A204.1 (cell line): ENCODE measurements at regions not wholly inside any gene's neighbourhood (a gene's known extent, or its start where the extent isn't known, plus 50 kb on each side); places are given as distances from the start of the nearest gene placed in this dataset.
"Not testable (repeated sequence)": the region's sequence is repeated elsewhere in the genome, so short reads cannot be mapped to it uniquely, and the experiment has no call there.

Experiments
- FAIRE-seq: peaks from 2 replicates; lab custom pipeline; 2012; peaks lifted over from hg19 to GRCh38; lab: Jason Lieb, UNC

DNA sequence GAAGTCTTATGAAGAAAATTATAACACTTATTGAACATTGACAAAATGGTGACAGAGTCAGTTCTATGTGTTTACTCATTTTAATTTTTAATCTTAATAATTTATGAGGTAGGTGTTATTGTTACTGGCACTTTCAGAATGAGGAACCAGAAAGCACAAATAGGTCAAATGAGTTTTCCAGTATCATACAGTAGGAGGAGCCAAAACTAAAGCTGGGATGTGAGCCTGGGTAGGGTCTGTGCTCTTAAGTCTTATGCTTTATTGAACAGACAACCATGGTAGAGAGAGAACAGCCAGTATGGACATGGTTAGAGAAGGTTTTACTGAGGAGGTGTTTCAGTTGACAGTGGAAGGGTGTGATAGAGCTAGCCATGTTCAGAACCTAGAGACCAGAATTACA lies 775.7 kb downstream of the TMTC2 start:
- FAIRE-seq, result no peak

DNA sequence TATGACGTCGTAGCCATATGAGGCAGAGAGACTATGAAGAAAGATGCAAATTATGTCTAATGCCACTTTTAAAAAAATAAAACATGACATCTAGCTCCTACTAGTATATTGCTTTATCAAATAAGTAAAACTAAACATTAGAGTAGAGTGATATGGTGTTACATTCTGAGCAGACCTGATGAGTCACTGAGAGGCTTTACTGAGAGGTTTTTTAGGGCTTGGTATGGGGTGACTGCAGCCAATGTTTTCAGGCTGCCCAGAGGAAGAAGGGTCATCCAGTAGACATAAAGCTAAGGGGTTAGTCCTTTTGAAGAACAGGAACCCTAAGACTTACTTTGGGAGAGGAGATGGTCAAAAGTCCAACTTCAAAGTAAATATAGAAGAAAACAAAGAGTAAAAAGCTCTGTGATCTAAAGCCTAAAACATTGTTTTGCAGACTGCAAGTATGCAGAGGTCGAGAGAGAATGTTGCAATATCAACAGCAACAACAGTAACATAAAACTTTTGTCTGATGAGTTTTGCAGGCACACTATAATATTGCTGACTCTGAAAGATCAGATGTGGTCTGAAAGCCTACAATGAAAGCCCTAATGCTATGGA lies 774.7 kb downstream of the TMTC2 start:
- FAIRE-seq, result no peak

DNA sequence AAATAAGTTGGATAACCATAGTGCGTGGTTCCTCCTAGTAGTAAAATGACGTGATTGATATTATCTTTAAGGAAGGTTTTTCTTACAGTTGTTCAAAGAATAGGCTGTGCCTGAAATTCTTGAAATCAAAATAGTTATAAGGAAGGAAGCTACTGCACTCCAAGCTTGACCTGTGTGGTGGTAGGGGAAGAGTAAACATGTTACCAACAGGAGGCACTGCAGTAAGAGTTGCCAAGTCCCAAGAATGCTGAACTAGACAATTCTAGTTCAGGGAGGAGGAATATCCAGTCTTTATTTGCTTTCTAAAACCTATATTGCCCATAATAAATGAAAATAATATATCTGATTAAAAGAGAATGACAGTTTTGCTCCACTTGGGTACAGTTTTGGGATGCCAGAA lies 764.5 kb downstream of the TMTC2 start:
- FAIRE-seq, result no peak

DNA sequence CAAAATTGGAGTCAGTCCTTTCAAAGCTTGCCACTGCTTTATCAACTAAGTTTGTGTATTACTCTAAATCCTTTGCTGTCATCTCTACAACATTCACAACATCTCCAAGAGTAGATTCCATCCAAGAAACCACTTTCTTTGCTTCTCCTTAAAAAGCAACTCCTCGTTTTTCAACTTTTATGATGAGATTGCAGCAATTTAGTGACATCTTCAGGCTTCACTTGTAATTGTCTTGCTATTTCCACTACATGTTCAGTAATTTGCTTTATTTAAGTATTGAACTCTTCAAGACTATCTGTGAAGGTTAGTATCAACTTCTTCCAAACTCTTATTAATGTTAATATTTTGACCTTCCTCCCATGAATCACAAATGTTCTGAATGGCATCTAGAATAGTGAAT lies 747.9 kb downstream of the TMTC2 start:
- FAIRE-seq, result no peak

DNA sequence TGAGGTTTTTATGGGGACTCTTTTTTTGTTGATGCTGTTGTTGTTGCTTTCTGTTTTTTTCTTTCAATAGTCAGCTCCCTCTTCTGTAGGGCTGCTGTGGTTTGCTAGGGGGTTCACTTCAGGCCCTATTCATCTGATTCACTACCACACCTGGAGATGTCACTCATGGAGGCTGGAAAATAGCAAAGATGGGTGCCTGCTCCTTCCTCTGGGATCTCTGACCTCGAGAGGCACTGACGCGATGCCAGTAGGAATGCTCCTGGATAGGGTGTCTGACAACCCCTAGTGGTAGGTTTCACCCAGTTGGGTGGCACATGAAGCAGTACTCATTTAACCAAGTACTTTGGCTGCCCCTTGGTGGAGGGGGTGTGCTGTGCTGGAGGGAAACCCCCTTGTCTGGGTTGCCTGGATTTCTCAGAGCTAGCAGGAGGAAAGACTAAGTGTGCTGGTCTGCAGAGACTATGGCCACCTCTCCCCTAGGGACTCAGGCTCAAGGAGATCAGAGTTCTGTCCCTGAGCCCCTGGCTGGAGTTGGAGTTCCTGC lies 745.5 kb downstream of the TMTC2 start:
- FAIRE-seq, result no peak

DNA sequence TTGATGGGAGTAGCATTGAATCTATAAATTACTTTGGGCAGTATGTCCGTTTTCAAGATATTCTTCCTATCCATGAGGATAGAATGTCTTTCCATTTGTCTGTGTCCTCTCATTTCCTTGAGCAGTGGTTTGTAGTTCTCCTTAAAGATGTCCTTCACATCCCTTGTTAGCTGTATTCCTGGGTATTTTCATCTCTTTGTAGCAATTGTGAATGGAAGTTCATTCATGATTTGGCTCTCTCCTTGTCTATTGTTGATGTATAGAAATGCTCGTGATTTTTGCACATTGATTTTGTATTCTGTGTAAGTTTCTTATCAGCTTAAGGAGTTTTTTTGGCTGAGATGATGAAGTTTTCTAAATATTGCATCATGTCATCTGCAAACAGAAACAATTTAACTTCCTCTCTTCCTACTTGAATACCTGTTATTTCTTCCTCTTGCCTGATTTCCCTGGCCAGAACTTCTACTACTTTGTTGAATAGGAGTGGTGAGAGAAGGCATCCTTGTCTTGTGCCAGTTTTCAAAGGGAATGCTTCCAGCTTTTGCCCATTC lies 741.0 kb downstream of the TMTC2 start:
- not testable (repeated sequence) for FAIRE-seq

DNA sequence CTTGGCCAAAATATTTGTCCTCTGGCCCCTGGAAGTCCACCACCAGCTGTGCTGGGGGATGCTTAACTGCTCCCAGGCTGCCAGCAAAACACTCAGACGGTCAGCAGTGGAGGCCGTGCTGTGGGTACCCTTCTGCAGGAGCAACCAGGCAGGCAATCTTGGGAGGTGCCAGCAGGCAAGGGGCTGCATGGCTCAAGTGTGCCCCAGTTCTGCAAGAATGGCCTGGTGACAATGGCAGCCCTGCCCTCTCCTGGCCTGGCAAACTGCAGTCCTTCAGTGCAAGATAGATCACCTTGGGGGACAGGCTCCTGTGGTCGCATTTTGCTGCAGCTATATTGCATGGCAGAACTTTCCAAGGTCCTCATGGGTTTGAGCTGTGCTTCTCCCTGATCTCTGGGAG lies 728.3 kb downstream of the TMTC2 start:
- FAIRE-seq, result no peak

DNA sequence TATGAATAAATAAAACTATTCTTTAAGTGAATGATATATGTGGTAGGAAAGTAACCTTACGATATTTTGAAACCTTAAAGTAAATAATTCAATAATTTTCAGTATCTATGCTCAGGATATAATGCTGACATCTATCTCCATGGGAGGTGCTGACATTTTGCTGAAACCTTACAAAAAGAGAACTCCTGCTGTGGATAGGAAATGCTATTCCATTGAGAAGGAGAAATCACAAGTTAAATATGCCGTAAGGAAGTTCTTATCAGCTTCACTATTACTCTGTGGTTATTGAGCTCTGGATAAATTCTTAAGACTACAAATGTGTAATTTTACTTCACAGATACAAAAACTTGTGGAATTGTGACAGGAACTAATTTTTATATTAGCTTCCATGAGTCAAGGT lies 722.1 kb downstream of the TMTC2 start:
- FAIRE-seq, result no peak

DNA sequence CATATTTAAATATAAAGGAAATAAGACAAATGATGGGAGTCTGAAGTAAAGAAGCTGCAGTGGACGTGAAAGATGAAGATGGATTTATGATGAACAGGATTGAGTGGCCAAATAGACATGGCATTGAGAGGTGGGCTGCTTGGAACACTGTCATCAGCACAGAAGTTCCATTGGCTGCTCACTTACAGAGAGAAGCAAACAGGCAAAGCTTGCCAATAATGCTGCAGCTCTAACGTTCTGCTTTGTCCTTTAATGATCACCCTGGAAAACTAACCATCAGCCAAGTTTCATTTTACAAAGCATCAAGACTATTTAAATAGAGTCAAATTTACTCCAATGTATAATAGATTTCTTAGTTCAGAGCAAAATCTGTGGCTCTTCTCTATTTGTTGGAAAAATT lies 721.4 kb downstream of the TMTC2 start:
- FAIRE-seq, result no peak

DNA sequence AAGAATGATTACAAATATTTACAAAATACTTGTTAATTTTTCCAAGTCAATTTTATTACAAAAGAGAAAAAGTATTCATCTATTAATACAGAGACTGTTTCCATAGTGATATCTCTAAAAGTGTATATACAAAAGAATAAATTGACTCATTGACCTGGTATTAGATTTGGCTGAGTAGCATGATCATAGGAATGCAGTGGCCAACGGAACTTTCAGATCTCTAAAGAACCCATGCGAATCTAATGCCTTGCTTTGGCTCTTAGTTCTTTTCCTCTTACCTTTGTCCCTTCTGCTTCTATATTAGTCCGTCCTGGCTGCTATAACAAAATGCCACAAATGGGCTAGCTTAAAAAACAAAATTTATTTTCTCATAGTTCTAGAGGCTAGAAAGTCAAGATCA lies 717.8 kb downstream of the TMTC2 start:
- no peak for FAIRE-seq

DNA sequence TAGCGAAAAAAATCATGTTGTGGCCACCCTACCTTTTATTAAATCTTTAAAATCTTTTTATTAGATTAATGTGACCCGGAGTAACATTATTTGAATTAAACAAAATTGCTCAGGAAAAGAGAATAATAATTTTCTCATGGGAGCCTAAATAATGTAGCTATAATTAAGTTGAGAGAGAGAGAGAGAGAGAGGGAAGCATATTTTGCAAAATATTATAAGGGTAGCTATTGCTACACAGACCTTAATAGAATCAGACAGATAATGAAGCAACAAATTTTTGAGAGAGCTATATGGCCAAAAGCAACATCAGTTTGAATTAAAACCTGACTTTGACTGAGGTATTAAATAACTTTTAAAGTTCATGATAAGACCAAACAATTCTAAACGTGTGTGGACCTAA lies 703.5 kb downstream of the TMTC2 start:
- FAIRE-seq, result no peak

DNA sequence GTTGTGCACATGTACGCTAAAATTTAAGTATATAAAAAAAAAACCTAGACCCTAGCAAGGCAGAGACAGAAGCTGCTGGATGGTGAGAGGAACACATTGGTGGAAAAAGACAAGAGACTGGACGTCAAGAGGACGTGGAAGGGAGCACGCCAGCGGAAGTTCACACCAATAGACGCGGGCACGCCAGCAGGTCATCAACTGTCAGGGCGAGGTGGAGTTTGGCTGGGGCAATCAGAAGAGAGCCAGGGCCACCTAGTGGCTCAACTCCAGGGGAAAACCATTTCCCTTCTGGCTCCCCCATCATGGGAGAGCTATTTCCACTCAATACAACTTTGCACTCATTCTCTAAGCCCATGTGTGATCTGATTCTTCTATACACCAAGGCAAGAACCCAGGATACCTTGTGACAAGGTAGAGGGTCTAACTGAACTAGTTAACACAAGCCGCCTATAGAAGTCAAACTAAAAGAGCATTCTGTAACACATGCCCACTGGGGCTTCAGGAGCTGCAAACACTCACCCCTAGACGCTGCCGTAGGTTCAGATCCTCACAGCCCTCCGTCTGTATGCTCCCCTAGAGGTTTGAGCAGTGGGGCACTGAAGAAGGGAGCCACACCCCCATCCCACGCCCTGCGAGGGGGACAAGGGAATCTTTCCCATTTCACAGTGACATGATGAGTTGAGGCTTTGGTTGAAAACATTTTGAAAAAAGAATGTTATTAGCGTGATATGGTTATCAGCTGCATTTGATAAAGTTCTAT lies 702.7 kb downstream of the TMTC2 start:
- no peak for FAIRE-seq

DNA sequence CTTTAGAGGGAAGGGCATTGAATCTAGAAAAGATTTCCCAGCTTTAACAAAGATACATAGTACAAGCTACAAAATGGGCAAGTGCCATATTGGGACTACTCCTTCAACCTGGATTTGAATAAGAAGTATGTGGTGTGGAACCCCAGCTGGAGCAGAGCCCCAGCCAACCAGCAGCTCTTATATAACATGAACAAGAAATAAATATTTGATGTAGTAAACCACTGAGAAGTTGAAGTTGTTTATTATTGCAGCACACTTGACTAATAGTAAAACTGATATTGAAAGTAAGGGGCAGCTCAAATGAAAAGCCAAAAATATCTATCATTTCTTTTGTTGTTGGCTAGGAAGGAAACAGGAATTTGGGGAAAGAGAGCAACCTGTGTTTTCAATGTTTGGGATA lies 701.8 kb downstream of the TMTC2 start:
- no peak for FAIRE-seq

DNA sequence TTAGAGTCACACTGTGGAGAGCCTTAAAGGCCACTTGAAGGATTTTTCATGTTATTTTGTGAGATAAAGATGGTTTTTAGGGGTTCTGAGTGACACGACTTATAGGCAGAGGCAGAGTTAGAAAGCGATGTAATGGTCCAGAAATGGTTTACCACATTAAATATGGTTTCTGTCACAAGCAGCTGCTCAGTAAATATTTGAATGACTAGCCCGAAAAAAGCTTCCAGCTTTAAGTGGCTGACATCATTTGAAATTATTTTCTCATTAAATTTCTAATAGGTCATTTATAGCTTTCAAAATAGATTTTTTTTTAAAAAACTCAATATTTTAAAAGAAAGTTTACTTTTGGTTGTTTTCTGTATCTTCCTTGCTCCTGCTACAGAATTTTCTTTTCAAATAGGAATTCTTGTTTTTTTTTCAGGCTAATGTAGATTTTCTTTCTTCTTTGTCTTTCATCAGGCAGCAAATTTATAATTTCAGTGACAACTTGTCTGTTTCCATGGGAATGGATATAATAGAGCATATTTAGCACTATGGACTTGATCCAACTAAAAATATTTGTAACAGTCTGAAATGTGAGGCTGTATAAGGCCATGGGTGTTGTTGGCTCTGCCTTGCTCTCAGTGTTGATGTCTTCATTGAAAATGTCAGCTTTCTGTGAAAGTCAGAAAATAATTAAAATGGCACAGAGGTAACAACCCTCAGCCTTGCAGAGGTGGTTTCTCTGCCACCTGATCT lies 700.0 kb downstream of the TMTC2 start:
- FAIRE-seq, result no peak

DNA sequence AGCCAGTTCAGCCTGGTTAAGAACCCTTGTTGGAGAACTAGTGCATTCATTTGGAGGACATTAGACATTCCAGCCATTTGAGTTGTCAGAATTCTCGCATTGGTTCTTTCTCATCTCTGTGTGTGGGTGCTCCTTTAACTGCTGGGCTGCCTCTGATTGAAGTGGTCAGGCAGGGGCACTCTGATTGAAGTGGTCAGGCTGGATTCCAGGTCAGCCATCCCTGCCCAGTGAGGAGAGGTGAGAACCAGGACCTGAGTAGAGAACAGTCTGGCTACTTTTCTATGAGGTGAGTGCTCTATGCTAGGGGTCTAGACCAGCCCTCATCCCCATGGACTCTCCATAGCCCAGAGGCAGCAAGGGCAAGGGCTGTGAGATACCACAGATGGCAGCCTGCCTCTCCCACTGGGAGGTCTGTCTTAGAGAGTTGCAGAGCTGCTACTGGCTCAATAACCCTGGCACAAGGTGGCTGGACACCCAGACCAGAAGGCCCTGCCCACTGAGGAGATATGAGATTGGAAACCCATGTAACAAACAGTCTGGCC lies 691.6 kb downstream of the TMTC2 start:
- no peak for FAIRE-seq

DNA sequence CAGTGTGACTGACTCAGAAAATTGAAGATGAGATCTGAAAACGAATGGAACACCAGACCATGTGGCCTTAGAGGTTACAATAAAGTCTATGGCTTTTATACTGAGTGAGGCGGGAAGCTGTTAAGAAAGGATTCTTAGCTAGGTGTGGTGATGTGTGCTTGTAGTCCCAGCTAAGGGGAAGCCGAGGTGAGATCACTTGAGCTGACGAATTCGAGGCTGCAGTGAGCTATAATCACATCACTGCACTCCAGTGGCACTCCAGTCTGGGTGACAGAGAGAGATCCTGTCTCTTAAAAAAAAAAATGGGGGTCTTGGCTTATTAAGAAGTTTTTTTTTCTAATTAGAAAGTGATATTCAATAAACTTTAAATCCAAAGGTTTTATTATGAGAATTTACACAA lies 678.6 kb downstream of the TMTC2 start:
- FAIRE-seq, result no peak

DNA sequence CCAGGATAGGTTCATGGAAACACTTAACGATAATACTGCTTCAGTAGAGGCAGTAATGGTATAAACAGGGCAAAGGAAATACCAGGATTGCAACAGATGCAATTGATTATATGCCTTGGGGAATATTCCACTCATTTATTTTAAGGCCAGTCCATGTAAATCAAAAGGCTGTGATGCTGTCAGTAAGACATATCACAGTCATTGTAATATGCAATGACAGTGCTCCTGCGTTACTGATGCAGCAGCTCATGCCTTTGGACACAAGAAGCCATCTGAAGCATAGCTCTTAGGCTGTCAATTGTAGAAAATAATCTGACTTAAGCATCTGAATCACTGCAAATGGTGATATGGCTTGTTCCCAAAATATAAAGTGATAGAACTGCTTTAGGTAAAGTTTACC lies 674.8 kb downstream of the TMTC2 start:
- no peak for FAIRE-seq

DNA sequence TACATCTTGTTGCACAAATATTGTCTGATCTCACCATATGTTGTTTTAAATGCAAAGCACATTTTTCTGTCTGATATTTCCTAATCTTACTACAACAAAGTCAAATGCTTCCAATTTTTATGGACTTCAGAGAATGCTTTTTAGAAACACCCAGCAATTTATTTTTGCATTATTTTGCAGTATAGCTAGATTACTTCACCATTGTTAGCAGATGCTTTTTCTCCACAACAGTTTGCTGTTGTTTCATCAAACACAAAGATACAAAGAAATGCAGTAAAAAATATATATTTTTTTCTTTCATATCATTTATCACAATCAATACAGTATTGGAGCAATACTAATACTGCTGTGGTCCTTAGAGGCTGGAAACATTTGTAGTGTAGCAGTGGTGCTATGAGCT lies 674.4 kb downstream of the TMTC2 start:
- FAIRE-seq, result no peak

DNA sequence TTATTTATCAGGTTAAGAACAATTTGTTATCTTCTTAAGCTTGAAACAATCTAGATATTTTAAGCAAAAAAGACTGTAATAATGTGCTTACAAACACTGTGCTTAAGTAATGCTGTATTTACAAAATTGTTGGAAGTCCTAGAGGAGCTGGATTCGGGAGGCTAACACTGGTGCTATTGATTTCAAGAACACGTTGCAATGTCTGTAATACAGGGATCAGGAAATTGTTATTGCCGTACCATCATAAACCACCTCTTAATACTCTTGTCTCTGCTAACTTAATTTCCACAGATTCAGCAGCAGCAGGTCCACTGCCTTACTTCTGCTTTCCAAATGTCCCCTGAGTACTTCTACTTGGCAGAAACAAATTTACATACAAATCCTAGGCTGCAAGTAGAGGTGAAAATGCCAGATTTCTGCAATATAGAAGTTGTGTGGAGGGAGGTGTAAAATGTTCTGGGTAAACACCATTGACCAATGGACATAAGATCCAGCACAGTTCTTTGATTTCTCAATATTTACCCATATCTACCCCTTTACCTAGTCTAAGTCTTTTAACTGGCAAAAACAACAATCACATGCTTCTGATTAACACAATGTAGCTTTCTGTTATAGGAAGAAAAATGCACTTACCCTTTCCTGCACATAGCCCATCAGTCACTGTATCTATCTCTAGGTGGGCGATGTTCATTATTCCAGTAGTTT lies 663.4 kb downstream of the TMTC2 start:
- FAIRE-seq, result no peak

DNA sequence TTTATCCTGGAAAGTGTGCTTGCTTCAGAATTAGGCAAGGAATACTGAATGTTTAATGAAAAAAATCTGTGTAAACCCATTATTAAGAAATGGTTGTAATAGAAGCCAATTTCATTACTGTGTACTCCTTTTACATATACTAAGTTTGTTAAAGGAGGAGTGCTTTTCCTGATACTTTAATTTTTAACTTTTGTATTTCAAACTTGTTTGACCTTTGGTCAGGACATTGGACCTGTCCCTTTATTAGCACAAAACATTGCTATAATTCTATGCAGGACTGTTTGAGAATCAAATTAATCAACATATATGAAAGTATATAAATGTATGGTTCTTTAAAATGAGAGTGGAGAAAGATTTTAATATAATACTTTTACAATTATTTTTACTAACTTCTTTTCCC lies 659.6 kb downstream of the TMTC2 start:
- FAIRE-seq, result no peak

DNA sequence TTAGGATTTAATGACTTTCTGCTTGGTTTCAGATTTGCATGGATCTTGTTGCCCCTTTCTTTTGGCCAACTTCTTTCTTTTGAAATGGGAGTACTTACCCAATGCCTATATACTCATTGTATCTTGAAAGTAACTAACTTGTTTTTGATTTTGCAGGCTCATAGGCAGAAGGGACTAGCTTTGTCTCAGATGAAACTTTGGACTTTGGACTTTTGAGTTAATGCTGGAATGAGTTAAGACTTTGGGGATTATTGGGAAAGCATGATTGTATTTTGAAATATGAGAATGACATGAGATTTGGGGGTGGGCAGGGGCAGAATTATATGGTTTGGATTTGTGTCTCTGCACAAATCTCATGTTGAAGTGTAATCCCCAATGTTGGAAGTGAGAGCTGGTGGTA lies 657.1 kb downstream of the TMTC2 start:
- no peak for FAIRE-seq

DNA sequence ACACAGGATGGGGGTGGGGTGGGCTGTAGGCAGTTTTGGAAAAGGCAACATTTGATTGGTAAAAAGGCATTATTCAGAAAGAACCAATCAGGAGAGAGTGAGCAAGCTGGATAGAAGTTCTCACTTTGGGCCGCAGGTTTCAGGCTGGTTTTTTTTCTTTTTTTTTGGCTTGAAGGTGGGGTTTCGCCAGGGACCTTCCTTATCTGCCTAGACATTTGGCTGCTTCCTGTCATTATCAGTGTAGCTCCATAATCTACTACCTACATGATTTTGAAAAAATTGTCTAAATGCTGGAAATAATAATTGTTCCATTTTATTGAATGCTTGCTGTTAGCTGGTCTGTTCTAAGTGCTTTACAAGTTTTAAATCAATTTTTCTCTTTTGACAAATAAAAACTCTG lies 649.0 kb downstream of the TMTC2 start:
- FAIRE-seq, result no peak
